ENCODE measurements at regions not wholly inside any gene's neighbourhood (a gene's known extent, or its start where the extent isn't known, plus 50 kb on each side); places are given as distances from the start of the nearest gene placed in this dataset.

- no peak for TF ChIP-seq CTCF (IDR thresholded peaks at IDR 0.05)
- TF ChIP-seq POLR2A (IDR thresholded peaks at IDR 0.05): no peak
- TF ChIP-seq EP300 (IDR thresholded peaks at IDR 0.05): no peak
Observed at GRCh38 chr3:145259166-145259880, 901.7 kb downstream of the PLOD2 start.

All from sigmoid colon (tissue), 4 donors.